ENCODE measurements at regions not wholly inside any gene's neighbourhood (a gene's known extent, or its start where the extent isn't known, plus 50 kb on each side); places are given as distances from the start of the nearest gene placed in this dataset.
"Not testable (repeated sequence)": the region's sequence is repeated elsewhere in the genome, so short reads cannot be mapped to it uniquely, and the experiment has no call there.

DNA sequence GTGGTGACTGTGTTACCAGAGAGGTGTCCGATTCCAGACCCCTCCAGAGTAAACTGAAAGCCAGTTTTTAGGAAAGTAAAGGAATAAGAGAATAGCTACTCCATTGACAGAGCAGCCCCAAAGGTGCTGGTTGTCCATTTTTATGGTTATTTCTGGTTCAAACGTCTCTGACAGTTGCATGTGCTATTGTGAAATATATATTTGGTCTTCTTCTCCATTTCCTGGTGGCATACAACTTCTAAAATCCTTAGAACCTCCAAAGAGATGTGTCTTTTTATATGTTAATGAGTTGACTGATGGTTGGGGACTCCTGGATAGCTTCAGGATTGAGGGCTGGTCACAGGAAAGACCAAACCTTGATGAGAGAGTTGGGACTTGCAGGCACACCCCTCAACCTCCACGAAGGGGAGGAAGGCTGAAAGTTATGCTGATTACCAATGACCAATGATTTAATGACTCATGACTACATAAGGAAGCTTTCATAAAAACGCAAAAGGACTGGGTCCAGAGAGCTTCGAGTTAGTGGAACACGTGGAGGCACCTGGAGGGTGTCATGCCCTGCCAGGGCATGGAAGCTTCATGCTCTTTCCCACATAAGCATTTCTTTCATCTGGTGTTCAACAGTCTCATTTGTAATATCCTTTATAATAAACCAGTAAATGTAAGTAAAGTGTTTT, 100.7 kb downstream of the SLC16A1 start:
- no peak for DNase-seq (ENCODE audit: low read depth in 2 of 2)

DNA sequence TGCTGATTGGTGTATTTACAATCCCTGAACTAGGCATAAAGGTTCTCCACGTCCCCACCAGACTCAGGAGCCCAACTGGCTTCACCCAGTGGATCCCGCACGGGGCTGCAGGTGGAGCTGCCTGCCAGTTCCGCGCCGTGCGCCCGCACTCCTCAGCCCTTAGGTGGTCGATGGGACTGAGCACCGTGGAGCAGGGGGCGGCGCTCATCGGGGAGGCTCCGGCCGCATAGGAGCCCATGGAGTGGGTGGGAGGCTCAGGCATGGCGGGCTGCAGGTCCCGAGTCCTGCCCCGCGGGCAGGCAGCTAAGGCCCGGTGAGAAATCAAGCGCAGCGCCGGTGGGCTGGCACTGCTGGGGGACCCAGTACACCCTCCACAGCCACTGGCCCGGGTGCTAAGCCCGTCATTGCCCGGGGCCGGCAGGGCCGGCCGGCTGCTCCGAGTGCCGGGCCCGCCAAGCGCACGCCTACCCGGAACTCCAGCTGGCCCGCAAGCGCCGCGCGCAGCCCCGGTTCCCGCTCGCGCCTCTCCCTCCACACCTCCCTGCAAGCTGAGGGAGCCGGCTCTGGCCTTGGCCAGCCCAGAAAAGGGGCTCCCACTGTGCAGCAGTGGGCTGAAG, 101.5 kb downstream of the SLC16A1 start:
- DNase-seq (ENCODE audit: low read depth in 2 of 2): not testable (repeated sequence)

DNA sequence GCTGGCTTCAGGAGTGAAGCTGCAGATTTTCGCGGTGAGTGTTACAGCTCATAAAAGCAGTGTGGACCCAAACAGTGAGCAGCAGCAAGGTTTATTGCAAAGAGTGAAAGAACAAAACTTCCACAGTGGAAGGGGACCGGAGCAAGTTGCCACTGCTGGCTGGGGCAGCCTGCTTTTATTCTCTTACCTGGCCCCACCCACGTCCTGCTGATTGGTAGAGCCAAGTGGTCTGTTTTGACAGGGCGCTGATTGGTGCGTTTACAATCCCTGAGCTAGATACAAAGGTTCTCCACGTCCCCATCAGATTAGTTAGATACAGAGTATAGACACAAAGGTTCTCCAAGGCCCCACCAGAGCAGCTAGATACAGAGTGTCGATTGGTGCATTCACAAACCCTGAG, 102.1 kb downstream of the SLC16A1 start:
- not testable (repeated sequence) for DNase-seq (ENCODE audit: low read depth in 2 of 2)

DNA sequence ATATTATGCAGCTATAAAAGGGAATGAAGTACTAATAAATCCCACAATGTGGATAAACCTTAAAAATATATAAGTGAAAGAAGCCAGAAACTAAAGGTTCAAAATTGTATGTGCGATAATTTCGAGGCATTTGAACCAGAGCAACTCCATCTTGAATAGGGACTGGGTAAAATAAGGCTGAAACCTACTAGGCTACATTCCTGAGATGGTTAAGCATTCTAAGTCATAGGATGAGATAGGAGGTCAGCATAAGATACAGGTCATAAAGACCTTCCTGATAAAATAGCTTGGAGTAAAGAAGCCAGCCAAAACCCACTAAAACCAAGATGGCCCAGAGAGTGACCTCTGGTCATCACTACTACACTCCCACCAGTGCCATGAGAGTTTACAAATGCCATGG, 103.1 kb downstream of the SLC16A1 start:
- DNase-seq (ENCODE audit: low read depth in 2 of 2): no peak

- no peak for DNase-seq (ENCODE audit: low read depth in 2 of 2)
These were observed 103.7 kb downstream of the SLC16A1 start for GRCh38 chr1:112852276-112852675.

DNA sequence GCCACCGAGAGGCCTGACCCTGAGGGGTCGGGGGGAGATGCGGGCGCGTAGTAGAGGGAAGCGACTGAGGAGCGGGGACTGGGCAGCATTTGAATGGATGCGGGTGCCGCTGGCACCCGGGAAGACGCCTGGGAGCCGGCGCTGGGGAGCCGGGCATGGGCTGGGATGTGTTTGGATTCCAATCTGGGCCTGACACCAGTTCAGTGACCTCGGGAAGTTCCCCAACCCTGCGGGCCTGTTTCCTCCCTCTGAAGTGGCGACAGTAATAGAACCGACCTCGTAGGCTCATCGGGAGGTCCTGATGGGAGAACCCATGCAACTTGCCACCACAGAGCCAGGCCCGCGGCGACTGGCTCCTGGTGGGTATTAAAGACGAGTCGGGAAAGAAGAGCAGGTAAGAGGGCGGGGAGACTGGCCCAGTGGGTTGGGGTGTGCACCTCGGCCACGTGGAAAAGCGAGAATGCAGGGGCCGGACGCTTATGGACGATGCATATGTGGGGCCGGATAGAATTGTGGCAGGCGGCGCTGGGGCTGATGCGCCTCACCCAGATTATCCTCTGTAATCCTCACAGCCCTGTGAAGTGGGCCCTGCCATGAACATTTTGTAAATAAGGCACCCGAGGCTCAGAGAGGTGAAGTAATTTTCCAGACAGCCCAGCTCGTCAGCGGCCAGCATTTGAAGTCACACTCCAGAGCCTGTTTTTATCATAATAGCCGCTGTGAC, 105.8 kb downstream of the SLC16A1 start:
- no peak for DNase-seq (ENCODE audit: low read depth in 2 of 2)

- no peak for DNase-seq (ENCODE audit: low read depth in 2 of 2)
These were observed 106.5 kb downstream of the SLC16A1 start for GRCh38 chr1:112849425-112850033.

DNA sequence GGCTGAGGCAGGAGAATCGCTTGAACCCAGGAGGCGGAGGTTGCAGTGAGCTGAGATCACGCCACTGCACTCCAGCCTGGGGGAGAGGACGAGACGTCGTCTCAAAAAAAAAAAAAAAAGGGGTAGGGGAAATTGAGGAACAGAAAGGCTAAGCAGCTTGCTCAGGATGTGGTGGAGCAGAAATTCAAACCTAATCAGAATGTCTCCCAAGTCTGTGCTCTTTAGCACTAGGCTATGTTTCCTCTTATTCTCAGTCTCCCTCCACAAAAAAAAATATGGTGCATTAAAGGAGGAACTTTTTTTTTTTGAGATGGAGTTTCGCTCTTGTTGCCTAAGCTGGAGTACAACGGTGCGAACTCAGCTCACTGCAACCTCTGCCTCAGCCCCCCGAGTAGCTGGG, 114.2 kb downstream of the SLC16A1 start:
- DNase-seq (ENCODE audit: low read depth in 2 of 2): no peak

DNA sequence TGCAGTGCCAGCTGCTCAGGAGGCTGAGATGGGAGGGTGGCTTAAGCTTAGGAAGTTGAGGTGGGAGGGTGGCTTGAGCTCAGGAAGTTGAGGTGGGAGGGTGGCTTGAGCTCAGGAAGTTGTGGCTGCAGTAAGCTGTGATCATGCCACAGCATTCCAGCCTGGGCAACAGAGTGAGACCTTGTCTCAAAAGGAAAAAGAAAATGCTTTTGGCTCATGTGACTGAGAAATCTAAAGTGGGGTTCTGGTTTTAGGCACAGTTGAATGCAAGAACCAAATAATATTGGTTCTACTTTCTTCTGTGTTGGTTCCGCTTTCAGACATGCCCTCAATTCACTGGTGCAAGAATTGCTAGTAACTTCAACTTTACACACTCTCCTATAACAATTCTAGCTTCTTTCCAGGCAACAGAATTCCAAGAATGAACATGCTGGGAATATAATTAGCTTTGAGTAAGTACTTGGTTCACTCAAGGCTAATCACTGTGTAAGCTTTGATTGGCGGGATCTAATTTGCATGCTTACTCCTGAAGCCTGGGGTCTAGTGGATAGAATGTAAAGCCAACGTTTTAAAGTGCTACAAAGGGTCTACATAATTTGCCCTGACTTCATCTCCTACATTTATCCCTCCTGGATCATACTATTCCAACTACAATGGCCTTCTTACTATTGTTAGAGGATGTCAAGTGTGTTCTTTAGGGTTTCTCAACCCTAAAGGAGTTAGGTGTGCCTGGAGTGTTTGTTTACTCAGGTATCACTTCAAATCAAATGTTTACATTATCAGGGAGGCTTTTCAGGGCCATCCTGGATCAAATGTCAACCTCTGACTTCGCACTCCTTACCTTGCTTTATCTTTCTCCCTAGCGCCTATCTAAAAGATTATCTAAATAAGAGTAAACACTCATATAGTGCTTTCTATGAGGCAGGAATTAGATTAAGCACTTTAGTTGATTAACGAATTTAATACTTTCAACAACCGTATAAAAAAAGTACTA, 115.1 kb downstream of the SLC16A1 start:
- DNase-seq (ENCODE audit: low read depth in 2 of 2): no peak

DNA sequence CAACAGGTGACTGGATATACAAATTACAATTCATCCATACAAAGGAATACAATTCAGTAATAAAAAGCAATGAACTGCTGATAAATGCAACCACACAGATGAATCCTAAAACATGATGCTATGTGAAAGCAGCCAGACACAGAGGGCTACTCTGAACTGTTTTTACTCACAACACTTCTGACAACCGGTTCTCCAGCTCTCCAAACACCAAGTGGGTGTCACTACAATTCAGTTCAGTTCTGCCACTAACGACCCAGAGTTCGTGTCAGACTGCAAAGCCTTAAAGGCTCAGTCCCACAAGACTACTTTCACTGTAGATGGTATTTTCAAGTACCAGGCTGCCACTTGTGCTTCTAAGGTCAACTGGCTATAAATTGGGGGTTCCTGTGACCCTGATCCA, 119.4 kb downstream of the SLC16A1 start:
- no peak for DNase-seq (ENCODE audit: low read depth in 2 of 2)

DNA sequence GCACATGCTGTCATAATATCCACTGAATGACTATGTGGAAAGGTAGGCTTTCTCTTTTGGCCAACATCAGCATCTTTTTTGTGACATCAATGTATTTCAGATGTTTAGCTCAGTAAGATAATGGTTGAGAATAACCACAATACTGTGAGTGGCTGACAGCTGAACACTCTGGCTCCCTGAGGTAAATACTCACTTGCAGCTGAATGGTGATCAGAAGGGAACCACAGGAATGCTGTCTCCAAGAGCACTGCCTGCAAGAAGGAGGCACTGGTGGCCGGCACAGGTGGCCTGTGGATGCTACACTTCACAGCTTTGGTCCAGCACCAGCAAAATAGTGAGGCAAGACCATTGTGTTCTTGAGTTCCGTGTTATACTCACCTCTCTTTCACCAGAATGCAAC, 118.7 kb upstream of the PPM1J start:
- no peak for DNase-seq (ENCODE audit: low read depth in 2 of 2)

- not testable (repeated sequence) for DNase-seq (ENCODE audit: low read depth in 2 of 2)
These were observed 117.1 kb upstream of the PPM1J start for GRCh38 chr1:112832259-112832658.

GRCh38 chr1:112829691-112830090, 114.6 kb upstream of the PPM1J start:
- not testable (repeated sequence) for DNase-seq (ENCODE audit: low read depth in 2 of 2)

- DNase-seq (ENCODE audit: low read depth in 2 of 2): no peak
These were observed 113.6 kb upstream of the PPM1J start for GRCh38 chr1:112828716-112829115.

- DNase-seq (ENCODE audit: low read depth in 2 of 2): not testable (repeated sequence)
These were observed 112.3 kb upstream of the PPM1J start for GRCh38 chr1:112827391-112827790.

DNA sequence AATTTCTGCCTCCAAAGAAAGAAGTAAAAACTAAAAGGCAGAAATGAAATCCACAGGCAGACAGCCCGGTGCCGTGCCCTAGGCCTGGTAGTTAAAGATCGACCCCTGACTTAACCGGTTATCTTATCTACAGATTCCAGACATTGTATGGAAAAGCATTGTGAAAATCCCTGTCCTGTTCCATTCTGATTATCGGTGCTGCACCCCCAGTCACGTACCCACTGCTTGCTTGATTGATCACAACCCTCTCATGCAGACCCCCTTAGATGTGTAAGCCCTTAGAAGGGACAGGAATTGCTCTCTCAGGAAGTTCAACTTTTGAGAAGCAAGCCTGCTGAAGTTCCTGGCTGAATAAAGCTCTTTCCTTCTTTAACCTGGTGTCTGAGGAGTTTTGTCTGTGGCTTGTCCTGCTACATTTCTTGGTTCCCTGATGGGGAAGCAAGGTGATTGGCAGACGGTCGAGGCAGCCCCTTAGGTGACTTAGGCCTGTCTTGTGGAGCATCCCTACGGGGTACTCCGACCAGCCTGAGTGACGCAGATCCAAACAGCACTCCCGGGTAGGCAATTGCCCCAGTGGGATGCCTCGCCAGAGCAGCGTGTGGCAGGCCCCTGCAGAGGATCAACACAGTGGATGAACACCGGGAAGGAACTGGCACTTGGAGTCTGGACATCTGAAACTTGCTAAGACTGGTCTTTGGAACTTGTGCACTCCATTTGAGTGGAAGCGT, 111.2 kb upstream of the PPM1J start:
- no peak for DNase-seq (ENCODE audit: low read depth in 2 of 2)

GRCh38 chr1:112825563-112826216, 110.6 kb upstream of the PPM1J start:
- not testable (repeated sequence) for DNase-seq (ENCODE audit: low read depth in 2 of 2)

GRCh38 chr1:112825075-112825474, 109.9 kb upstream of the PPM1J start:
- DNase-seq (ENCODE audit: low read depth in 2 of 2): not testable (repeated sequence)

- not testable (repeated sequence) for DNase-seq (ENCODE audit: low read depth in 2 of 2)
These were observed 106.4 kb upstream of the PPM1J start for GRCh38 chr1:112821307-112822063.

Measured in fibroblast of skin of left quadriceps (primary cell).